ENCODE measurements at regions not wholly inside any gene's neighbourhood (a gene's known extent, or its start where the extent isn't known, plus 50 kb on each side); places are given as distances from the start of the nearest gene placed in this dataset.

- no peak for DNase-seq
These were observed 209.2 kb upstream of the GRIK3 start for GRCh38 chr1:37243368-37244082.

GRCh38 chr1:37244083-37244480 is 209.8 kb upstream of the GRIK3 start:
- no peak for DNase-seq

DNA sequence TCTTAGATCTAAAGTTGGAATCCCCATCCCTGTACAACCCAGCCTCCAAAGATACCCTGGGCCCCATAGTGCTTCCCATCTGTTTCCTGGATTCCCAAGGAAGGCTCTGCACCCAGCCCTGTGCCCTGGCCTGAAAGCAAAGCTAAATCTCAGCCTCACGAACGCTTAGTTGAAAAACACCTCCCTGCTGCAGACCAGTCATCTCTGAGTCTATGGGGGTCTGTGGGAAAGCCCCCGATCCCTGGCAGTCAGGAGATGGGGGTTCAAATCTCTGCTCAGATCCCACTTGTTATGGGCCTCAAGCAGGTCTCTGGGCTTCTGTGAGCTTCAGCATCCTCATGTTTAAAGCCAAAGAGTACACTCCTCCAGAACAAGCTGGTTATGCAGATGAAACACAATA is 210.5 kb upstream of the GRIK3 start:
- DNase-seq: no peak

GRCh38 chr1:37246631-37247030 is 212.3 kb upstream of the GRIK3 start:
- DNase-seq: no peak

DNA sequence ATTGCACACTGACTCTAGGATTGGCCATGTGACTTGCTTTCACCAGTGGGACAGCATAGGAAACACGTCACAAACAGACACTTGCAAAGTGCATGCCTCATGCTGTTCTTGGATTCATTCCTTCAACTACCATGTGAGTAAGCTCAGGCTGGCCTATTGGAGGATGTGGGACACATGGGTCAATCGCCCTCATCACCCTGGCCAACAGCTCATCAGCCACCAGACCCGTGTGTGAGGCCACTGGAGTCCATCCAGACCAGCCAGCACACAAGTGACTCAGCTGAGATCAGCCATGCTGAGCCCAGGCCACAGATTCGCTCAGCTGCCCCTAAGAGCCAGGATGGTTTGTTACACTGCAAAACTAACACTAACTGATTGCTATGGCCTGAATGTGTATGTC is 216.1 kb upstream of the GRIK3 start:
- DNase-seq: no peak

GRCh38 chr1:37255136-37255795 is 219.1 kb upstream of the ZC3H12A start:
- no peak for DNase-seq

- DNase-seq: no peak
These were observed 218.5 kb upstream of the ZC3H12A start for GRCh38 chr1:37255868-37256267.

DNA sequence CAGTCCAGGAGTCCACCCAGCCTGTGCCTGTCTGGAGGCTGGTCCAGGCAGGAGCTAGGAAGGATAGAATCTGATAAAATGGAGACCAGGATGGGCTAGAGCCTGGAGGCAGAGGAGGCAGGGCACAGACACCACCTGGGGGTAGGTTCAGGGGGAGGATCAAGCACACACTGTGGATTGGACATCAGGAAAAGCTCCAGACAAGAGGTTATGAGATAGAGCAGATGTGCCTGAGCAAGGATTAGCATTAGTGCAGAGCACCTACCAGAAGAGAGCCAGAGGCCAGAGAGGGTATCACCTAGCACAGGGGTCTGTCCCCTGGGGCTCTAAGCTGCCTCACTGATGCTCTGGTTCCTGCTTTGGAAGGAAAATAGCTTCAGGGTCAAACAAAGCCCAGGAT is 216.7 kb upstream of the ZC3H12A start:
- DNase-seq: no peak

GRCh38 chr1:37258068-37258467 is 216.3 kb upstream of the ZC3H12A start:
- no peak for DNase-seq

GRCh38 chr1:37259019-37259418 is 215.4 kb upstream of the ZC3H12A start:
- DNase-seq: no peak

DNA sequence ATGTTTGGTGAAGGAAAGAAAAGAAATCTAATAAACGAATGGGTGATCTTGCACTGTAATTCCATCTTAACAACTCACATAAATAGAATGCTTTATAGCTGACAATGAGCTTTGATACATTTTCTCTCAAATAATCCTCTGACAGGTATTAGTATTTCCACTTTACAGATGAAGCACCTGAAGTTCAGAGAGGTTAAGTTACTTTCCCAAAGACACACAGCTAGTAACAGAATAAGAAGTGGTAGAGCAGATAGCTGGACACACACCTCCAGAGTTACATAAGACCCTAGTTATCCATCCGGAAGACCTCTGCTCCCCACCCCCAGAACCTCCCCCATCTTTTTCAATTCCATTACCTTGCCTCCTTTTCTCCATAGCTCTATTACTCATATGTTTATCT is 213.3 kb upstream of the ZC3H12A start:
- no peak for DNase-seq

GRCh38 chr1:37262439-37263170 is 211.8 kb upstream of the ZC3H12A start:
- no peak for DNase-seq

DNA sequence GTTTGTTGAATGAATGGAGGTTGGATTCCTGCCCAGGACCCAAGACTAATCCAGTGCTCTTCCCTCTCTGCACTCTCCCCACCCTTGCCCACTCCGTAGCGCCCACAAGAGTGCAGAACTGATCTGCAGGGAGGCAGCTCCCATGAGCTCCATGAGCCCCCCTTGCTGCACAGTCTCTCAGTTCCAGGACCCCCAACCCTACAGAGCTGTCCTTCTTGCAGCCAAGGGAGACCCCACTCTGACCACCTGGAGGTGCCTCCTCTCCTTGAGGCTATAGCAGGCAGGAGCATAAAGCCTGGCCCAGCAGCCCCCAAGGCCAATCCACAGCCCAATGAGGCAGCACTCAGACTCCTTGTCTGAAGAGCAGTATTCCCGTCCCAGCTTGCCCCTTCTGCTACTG is 209.2 kb upstream of the ZC3H12A start:
- no peak for DNase-seq

DNA sequence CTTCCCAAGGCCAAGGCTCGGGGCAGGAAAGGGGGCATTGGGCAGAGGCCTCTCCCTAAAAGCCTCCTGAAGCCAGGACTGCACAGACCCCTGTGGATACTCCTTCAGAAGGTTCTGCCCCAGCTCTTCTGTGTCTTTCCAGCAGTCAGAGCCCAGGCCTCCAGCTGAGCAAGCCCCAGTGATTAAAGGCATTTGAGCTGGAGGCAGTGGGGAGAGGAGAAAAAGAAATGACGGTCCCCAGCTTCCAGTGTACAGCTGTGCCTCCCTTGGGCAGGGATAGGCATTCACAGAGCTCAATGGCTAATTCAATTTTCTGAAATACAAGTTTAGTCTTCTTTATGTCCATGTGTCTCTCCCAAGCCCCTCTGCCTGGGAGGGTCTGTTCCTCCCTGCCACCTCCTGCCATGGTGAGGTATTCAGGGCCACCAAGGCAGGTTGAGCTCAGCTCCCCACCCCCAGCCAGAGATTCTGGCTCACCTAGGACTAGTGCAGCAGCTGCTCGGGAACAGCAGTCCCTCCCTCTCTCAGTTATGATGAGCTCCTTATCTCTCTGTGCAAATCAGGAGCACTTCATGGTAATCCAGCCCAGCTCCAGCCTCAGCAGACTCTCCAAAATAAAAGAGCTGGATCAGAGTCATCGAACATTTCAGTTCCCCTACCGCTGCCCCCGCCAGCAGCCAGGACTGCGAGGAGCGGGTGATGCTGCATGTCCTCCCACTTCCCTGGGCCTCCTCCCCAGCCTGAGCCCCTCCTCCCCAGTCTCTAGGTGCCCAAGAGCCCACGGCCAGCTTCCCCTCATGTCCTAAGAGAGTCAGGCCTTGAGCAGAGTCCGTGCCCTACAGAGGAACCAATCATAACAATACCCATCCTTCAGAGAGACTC is 208.4 kb upstream of the ZC3H12A start:
- DNase-seq: no peak

- no peak for DNase-seq
These were observed 207.1 kb upstream of the ZC3H12A start for GRCh38 chr1:37267111-37267835.

DNA sequence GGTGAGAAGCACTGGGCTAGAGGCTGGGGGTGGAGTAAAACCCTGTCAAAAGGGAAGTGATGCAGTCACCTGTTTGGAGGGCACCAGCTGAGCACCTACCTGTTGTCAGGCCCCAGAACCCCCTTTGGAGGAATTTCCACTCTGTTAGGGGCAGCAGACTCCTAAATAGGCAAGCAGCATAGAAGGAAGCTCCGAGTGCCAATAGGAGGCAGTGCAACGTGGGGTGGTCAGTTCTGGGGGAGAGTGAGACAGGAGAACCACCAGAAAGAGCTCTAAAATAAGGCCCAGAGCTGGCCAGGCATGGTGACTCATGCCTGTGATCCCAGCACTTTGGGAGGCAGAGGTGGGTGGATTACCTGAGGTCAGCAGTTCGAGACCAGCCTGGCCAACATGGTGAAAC is 203.7 kb upstream of the ZC3H12A start:
- DNase-seq: no peak

DNA sequence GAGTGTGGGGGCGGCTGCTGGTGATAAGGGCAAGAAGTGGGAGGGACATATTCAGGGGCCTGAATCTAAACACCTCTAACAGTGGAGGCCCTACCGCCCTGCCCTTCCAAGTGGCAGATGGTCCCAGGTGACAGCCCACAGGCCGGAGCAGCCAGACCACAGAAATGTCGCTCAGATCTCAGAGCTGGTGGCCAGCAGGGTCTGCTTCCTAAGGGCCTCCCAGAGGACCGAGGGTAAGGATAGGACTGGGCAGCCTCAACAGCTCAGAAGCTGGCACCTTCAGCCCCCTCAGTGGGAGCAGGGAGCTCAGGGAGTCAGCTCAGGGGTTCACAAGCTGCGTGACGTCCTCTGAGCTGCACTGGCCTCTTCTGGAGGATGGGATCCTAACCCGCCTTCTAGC is 201.8 kb upstream of the ZC3H12A start:
- DNase-seq: no peak

DNA sequence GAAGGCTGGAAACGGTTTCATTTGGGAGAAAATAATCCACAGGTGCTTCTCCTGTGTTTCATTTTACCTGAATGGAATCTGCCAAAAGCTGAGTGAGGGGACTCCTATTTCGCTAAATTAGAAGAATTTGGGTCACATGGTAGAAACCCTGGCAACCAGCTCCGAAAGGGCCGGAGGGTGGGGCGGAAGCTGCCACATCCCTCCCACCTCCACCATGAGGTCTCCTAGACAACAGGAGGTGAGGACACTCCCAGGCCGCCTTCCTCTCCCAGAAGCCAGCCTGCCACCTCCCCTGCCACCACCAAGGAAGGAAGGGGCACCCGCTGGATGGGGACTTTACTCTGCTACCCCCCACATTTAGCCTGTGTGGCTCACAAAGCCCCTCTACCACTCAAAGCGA is 199.9 kb upstream of the ZC3H12A start:
- no peak for DNase-seq

DNA sequence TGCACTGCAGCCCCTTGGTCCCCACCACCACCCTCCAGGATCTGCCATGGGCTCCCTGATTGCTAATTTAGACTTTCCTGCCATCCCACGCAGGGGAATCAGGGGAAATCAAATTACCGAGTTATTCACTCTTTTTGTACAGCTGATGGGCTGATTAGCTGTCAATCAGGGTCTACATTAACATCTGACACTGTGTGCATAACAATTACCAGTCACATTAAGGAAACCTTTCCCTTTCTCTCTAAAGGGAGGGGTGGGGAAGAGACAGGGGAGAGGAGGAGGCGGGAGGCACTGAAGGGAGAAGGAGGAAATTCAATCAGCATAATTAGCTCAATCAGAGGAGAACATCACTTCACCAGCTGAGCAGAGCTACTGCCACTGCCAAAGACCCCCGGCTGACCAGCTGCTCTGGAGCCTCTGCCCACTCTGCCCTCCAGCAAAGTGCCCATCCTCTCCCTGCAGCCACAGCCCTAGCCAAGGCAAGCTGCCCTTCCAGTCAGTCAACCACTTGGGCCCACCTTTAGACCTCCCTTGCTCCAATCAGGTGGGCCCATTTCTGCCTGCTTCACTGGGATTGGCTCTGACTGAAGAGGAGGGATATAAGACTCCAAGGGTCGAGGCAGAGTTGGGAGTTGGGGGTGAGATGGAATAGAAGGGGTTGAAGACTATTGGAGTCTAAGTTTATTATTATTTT is 199.3 kb upstream of the ZC3H12A start:
- no peak for DNase-seq

GRCh38 chr1:37277366-37277765 is 197.0 kb upstream of the ZC3H12A start:
- no peak for DNase-seq

DNA sequence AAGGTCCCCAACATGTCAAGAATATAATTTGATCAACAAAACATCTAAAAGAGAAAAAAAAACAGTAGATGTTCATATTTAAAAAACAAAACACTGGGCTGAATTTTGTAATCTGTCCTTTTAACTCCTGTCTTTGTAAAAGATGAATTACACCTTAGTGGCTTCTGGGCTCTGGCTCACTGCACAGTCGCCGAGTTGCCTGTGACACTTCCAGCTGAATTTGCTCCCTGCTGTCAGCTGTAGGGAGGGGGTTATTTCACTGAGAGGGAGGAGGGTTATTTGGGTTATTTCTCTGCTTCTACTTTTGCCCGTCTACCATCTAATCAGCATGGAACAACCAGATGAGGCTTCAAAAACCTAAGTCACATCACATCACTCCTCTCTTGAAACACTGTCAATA is 193.0 kb upstream of the ZC3H12A start:
- no peak for DNase-seq

GRCh38 chr1:37282764-37283163 is 191.6 kb upstream of the ZC3H12A start:
- DNase-seq: no peak

All from CD4-positive, alpha-beta T cell treated with Interleukin-4 for 4 hours (primary cell).